SK-N-MC (cell line): ENCODE measurements at regions not wholly inside any gene's neighbourhood (a gene's known extent, or its start where the extent isn't known, plus 50 kb on each side); places are given as distances from the start of the nearest gene placed in this dataset.

Experiments used
- DNase-seq: peaks from one replicate; pipeline ENCODE4 v3.0.0-alpha.2; 2011; ENCODE audit warnings: low read depth, low spot score
- H3K27ac ChIP-seq: fragments of 200-600 bp; sonication (generic); 2 replicates; pipeline ENCODE4 v1.5.1; 2016; ENCODE audit warnings: mixed run types
- H3K36me3 ChIP-seq: fragments of 200-600 bp; sonication (generic); 2 replicates; pipeline ENCODE4 v1.6.1; 2017; ENCODE audit warnings: antibody characterized with exemption, low read length, mixed read lengths; ENCODE audit not compliant: insufficient read depth
- H3K4me3 ChIP-seq: fragments of 200-600 bp; sonication (generic); 2 replicates; pipeline ENCODE4 v1.5.1; 2016
- H3K9ac ChIP-seq: fragments of 200-600 bp; sonication (generic); 2 replicates; pipeline ENCODE4 v1.8.0; 2017; ENCODE audit warnings: mixed run types, mixed read lengths; ENCODE audit not compliant: insufficient read length
- H3K9me3 ChIP-seq: fragments of 200-600 bp; sonication (generic); 2 replicates; pipeline ENCODE4 v1.6.1; 2017; ENCODE audit warnings: low read depth, mild to moderate bottlenecking, antibody characterized with exemption, low read length, moderate library complexity, mixed read lengths
- EZH2 ChIP-seq: fragments of 200-600 bp; sonication (generic); IDR thresholded peaks from one replicate; pipeline ENCODE4 v1.6.1; 2017; ENCODE audit warnings: antibody characterized with exemption
- FOXP2 ChIP-seq: optimal IDR thresholded peaks from 2 replicates; pipeline ENCODE3; 2011; ENCODE audit warnings: mild to moderate bottlenecking, moderate library complexity; ENCODE audit not compliant: insufficient read depth; ENCODE audit errors: extremely low read length, control extremely low read depth
- POLR2AphosphoS5 ChIP-seq: IDR thresholded peaks from 2 replicates; pipeline ENCODE4 v1.6.1; 2012; ENCODE audit warnings: mild to moderate bottlenecking, low read depth, low read length, borderline replicate concordance

DNA sequence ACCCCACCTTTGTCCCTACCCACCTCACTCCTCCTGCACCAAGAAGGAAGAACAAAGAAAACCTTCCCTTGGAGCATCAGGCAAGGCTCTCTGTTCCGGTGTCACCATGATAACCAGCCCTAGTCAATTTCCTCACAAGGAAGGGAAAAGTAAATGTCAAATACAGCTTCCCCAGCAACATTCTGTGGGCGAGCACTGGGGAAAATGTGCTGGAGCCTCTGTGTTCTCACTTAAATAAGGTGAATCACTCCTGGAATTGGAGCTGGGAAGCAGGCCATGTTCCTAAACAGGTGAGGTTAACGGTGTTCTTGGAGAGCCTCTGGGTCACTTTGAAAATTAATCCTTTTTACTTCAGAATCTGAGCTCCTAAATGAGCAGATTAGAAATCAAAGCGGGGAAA is 427.9 kb upstream of the ERCC4 start:
- H3K4me3 ChIP-seq: no peak overlapping the region
- DNase-seq: no peak
- H3K27ac ChIP-seq: no peak overlapping the region
- H3K9me3 ChIP-seq: no peaks in the 10 kb centered on the region
- H3K36me3 ChIP-seq: no peaks in the 10 kb centered on the region
- no peak overlapping the region for H3K9ac ChIP-seq
- no peak for TF ChIP-seq POLR2AphosphoS5
- TF ChIP-seq EZH2: no peak
- no peak for TF ChIP-seq FOXP2

DNA sequence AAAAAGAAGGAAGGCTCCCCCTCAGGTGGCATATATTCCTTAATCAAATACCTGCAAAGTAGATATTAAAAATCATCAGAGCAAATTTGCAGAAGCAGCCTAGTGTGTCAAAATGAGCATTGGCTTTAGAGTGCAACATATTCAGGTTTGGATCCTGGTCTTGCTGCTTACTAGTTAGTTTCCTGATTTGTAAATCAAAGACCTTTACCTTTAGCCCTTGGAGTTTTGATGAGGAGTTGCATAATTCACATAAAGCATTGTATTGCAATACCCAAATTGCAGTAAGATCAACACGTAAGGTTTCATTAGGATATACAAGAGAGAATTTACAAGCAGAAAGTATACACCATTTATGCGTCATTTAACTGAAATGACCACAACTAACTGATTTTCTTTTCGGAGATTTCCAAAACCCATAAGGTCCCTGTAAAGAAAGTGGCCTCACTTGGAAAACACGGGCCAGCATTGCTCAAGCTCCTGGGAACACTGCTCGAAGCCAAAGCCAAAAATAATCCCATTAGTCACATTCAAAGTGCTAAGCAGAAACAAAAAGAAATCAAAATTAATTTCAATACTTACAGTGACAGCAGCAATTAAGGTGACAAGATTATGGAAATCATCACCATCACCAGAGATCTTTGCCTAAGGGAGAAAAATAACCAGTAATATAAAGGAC is 415.9 kb upstream of the ERCC4 start:
- Histone ChIP-seq H3K36me3 (no peaks in the 10 kb centered on the region), H3K27ac (no peak overlapping the region), H3K9ac (no peak overlapping the region), H3K9me3 (no peaks in the 10 kb centered on the region), H3K4me3 (no peak overlapping the region)
- peak; percentile 0 for DNase-seq
- TF ChIP-seq EZH2: no peak
- no peak for TF ChIP-seq FOXP2
- TF ChIP-seq POLR2AphosphoS5: no peak

DNA sequence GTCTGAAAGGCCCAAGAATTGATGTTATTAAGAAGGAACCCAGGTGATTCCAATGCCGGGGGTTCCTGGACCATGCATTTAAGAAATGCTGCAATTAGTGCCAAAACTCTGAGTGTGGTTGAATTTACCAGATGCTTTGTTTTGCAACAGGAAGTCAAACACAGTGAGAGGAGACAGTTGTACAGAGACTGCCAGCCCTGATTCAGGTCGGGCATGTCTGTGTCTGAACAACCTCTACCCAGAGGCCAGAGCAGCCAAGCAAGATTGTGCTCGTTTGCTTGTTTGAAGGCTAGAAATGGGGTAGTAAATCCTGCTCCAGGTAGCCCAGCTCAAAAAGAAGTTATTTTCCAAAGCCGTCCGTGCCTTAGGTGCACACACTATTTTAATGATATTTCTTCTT is 412.4 kb upstream of the ERCC4 start:
- DNase-seq: no peak
- H3K9me3 ChIP-seq: no peaks in the 10 kb centered on the region
- TF ChIP-seq EZH2: no peak
- no peak for TF ChIP-seq FOXP2
- TF ChIP-seq POLR2AphosphoS5: no peak
- H3K9ac ChIP-seq: no peak overlapping the region
- no peak overlapping the region for H3K4me3 ChIP-seq
- no peaks in the 10 kb centered on the region for H3K36me3 ChIP-seq
- no peak overlapping the region for H3K27ac ChIP-seq

DNA sequence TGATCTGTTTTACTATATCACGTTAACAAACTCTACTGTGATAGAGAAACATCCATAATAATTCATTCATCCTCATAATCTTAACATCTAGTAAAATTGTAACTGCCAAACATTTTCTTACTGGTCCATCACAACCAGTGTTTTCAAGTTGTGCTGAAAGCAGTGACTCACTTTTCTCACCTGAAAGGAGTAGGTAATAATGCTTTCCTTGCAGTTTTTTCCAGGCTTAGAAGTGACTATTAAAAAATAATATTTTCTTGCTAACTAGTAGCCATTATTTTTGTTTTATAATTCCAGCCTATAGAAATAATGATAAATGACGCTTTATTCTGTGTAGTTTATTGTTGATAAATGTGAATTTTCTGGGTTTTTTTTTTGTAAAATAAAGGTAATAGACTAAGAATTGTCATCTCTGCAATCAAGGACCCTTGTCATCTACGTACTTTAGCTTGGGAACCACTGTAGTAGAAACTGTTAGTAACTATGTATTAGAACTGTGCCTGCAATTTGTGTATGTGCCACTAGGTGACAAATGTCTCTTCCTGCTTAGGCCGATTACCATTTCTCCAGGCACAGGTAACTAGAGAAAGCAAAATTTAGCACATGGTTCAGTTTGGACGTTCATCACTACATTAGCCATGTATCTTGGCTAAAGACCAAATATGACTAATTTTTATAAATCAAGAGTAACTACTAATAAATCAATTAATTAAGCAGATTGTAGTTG is 409.4 kb upstream of the ERCC4 start:
- no peak for TF ChIP-seq EZH2
- no peak for TF ChIP-seq POLR2AphosphoS5
- TF ChIP-seq FOXP2: no peak

DNA sequence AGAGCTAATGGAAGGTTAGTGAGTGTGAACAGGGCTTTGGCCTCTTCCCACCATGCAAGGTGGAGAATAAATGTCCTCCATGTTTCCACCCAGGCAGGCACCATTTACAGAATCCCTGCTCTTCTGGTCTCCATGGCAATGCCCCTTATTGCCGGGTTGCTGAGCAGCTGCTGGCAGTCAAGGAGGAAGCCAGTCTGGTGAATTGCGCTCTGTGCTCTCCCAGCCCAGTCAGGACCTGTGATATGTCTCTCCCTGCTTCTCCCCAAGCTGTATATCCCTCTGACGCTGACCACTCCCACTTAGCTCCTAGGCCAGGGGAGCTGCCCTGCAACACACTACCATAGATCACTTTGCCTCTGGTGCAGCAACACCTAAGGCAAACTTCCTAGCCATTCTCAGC is 402.1 kb upstream of the ERCC4 start:
- H3K9ac ChIP-seq: no peak overlapping the region
- TF ChIP-seq EZH2: no peak
- no peak overlapping the region for H3K27ac ChIP-seq
- no peaks in the 10 kb centered on the region for H3K36me3 ChIP-seq
- no peak for DNase-seq
- H3K4me3 ChIP-seq: no peak overlapping the region
- H3K9me3 ChIP-seq: no peaks in the 10 kb centered on the region

More for the DNA sequence above, 409.4 kb upstream of the ERCC4 start:
- no peak overlapping the region for H3K27ac ChIP-seq
- no peaks in the 10 kb centered on the region for H3K36me3 ChIP-seq
- no peak overlapping the region for H3K4me3 ChIP-seq
- no peak overlapping the region for H3K9ac ChIP-seq
- no peaks in the 10 kb centered on the region for H3K9me3 ChIP-seq
- no peak for DNase-seq

DNA sequence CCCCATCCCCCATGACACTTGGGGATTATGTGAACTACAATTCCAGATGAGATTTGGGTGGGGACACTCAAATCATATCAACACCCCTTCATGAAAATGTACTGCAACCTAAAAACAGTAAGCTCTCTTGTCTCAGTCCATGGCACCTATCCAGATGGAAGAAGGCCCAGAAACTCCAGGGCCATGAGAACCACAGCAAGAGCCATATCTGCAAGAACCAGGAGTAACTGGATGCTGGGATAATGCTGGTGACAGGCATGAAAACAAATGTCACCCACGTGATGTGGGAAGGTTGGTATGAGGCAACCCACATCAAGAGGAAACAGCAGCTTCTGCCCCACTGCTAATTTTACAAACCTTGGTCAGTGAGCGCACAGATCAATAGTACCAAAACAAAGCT is 400.1 kb upstream of the ERCC4 start:
- H3K9me3 ChIP-seq: no peaks in the 10 kb centered on the region
- no peak for DNase-seq
- TF ChIP-seq EZH2: no peak
- no peak for TF ChIP-seq FOXP2
- no peak for TF ChIP-seq POLR2AphosphoS5
- H3K36me3 ChIP-seq: no peaks in the 10 kb centered on the region
- no peak overlapping the region for H3K4me3 ChIP-seq
- no peak overlapping the region for H3K27ac ChIP-seq
- no peak overlapping the region for H3K9ac ChIP-seq

DNA sequence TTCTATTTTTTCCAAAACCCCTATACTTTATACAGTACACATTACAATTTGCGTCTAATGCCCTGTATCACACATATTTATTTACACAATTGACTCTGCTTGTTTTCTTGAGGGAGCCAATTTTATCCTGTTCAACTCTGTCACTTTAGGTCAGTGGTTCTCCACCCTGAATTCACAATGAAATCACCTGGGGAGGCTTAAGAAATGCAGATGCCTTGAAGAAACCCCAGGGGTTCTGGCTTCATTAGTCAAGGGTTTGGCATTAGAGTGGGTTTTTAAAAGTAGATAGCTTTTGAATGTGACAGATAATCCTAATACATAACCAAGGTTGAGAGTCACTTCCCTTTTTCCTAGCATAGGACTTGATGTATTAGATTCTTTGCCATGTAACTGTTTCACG is 398.6 kb upstream of the ERCC4 start:
- DNase-seq: no peak
- no peaks in the 10 kb centered on the region for H3K36me3 ChIP-seq
- H3K9ac ChIP-seq: no peak overlapping the region
- TF ChIP-seq POLR2AphosphoS5 (no peak), FOXP2 (no peak), EZH2 (no peak)
- H3K27ac ChIP-seq: no peak overlapping the region
- H3K4me3 ChIP-seq: no peak overlapping the region
- no peaks in the 10 kb centered on the region for H3K9me3 ChIP-seq

DNA sequence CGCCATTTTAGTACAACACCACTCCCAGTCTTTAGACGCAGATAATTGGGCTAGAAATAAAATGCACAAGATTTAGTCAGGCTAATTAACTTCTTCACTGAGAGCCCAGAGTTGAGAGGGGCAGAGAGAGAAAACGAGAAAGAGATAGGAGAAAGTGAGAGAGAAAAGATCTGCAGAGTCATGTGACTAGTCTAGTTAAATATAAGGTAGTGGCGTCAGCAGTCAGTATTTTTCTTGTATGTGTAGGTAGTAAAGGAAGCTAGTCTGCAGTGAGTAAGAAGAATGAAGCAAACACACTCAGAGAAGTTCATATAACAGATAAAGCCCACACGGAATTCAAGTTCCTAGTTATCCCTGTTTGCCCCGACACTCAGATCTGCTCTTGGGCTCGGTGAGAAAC is 392.6 kb upstream of the ERCC4 start:
- Histone ChIP-seq H3K9me3 (no peaks in the 10 kb centered on the region), H3K36me3 (no peaks in the 10 kb centered on the region)

More for the DNA sequence above, 392.6 kb upstream of the ERCC4 start:
- no peak overlapping the region for H3K9ac ChIP-seq
- H3K4me3 ChIP-seq: no peak overlapping the region
- TF ChIP-seq POLR2AphosphoS5: no peak
- TF ChIP-seq FOXP2: no peak
- no peak for TF ChIP-seq EZH2
- no peak overlapping the region for H3K27ac ChIP-seq
- DNase-seq: no peak
